GM18873 (cell line): ENCODE measurements at regions not wholly inside any gene's neighbourhood (a gene's known extent, or its start where the extent isn't known, plus 50 kb on each side); places are given as distances from the start of the nearest gene placed in this dataset.

ENCODE experiments used
- ATAC-seq: cut with Tn5 transposase; IDR thresholded peaks from one replicate; pipeline ENCODE4 v1.9.1; 2021; ENCODE audit warnings: mild to moderate bottlenecking, moderate library complexity, moderate number of reproducible peaks; ENCODE audit not compliant: unreplicated experiment, low FRiP score

- ATAC-seq = no peak
Observed at GRCh38 chr11:32039149-32039548, 51.7 kb upstream of the RCN1 start.

GRCh38 chr11:32034680-32035079, 56.2 kb upstream of the RCN1 start:
- no peak for ATAC-seq

- ATAC-seq = no peak
Observed at GRCh38 chr11:32034149-32034548, 56.7 kb upstream of the RCN1 start.

- no peak for ATAC-seq
Observed at GRCh38 chr11:32033491-32033890, 57.4 kb upstream of the RCN1 start.

DNA sequence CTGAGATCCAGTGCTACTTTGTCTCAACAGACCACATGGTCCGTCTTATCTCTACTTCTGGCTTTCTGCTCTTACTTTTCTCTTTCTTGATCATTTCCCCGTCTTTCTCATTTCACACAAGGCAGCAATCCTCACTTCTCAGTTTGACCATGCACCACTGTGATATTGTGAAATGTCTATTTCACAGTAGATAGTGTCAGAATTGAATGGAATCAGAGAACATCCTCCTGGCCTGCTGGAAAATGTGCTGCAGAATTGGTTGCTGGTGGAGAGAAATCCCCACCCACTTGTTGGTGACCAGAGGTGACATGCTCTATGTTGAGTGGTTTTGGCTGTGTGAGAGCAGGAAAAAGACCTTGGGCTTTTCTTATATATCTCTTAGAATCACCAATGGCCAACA, 57.8 kb upstream of the RCN1 start:
- ATAC-seq = no peak

- peak; percentile 58 for ATAC-seq
Observed at GRCh38 chr11:32032478-32032877, 58.4 kb upstream of the RCN1 start.

- ATAC-seq = no peak
Observed at GRCh38 chr11:32032052-32032451, 58.8 kb upstream of the RCN1 start.

- ATAC-seq = no peak
Observed at GRCh38 chr11:32030875-32031503, 59.9 kb upstream of the RCN1 start.

DNA sequence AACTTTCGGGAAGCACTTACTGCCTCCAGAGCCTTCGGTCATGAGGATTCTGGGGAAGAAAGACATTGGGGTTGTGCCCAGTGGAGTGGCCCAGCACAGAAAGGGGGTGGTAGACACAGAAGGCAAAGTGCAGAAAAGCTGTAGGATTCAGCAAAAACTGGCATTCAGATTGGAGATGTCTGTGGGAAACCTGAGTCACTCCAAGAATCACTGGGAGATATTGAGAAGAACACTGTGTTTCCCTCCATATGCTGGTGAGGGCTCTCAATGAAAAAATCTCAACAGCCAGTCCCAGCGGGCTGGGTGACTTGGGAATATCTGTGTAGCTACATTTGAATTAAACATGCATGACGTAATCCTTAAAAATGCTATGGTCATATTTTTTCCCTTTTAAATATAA, 61.2 kb upstream of the RCN1 start:
- no peak for ATAC-seq

- no peak for ATAC-seq
Observed at GRCh38 chr11:32028201-32028600, 62.7 kb upstream of the RCN1 start.

DNA sequence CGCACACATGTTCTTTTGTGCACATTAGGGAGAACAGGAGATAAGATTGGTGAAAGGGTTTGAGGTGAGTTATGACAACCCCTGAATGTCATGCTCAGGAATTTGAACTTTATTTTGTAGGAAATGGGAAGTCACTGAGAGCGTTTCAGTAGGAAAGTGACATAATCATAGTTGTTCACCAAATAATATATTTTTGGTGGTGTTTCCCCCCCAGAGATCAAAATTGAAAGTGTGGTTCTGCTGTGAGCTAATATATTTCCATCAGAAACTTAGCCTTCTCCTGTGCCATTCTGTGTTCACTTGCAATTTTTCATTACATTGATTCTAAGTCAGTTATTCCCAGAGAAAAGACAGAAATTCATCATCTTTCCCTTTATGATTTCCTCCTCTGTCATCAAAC, 64.1 kb upstream of the RCN1 start:
- ATAC-seq = no peak

DNA sequence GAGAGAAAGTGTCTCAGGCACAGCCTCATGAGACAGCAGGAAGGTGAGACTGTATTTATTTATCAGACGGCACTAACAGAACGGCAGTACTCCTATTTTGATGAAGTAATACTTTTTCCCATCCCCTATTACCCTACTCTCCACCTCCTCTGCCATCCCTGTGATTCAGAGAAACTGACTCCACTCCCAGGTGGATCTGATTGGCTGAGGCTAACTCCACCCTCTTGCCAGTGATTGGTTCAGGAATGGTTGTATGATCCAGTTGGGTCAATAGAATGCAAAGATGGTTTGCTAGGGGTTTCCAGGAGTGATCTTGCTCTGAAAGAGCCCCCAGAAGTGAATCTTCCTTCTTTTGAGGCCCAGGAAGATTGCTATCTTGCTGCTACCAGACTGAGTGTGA, 65.9 kb upstream of the RCN1 start:
- ATAC-seq = no peak

GRCh38 chr11:32023370-32024305, 67.2 kb upstream of the RCN1 start:
- ATAC-seq = no peak

DNA sequence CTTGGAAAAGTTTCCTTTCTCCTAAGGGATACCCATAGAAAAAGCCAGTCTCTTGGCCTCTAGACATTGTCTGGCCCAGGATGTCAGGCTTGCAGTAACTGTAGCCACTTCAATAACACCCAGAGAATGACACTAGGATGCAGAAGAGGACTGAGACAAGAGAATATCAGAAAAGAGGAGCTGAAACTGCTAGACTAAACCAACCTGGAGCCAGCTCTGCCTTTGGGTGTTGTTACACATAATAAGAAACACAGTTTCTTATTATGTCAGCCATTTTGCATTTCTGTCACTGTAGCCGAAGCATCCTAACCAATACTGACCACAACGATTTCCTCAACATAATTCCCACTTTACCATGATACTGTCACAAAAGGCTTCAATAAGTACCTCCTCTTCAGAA, 72.2 kb upstream of the RCN1 start:
- no peak for ATAC-seq

DNA sequence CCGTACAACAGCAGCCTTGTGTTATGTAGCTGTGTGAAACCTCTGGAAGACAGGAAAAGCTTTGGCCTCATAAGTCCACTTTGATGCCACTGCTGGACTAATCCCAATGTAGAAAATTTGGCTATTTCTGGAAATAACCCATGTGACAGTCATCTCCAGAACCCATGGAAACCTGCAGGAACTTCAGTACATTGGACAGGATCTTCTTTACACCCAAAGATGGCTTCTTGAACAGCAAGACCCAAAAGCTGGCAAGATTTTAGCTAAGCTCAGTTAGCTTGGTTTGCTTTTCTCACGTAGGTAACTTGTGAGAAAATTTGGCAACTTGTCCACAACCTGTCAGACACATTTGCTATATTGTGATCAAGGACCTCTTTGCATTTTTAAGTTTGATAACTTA, 74.8 kb upstream of the RCN1 start:
- ATAC-seq = no peak

DNA sequence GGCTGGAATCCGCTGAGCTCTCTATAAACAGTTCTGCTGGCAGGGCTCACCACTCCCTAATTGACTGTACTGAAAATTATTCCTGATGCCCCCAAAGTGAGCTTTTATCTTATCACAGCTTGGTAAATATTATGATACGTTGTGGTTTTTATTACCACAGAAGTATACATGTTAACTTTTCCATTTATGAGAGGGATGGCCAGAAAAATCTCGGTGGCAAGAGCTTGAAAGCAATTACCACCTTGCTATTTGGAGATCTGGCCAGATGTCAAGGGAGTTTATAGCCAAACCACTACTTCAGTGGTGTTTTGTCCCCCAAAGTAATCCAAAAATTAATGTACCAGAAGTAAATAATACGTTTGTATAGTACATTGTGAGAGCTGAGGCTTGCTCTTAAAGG, 75.4 kb upstream of the RCN1 start:
- ATAC-seq = no peak

- ATAC-seq = no peak
Observed at GRCh38 chr11:32013603-32014002, 77.3 kb upstream of the RCN1 start.

DNA sequence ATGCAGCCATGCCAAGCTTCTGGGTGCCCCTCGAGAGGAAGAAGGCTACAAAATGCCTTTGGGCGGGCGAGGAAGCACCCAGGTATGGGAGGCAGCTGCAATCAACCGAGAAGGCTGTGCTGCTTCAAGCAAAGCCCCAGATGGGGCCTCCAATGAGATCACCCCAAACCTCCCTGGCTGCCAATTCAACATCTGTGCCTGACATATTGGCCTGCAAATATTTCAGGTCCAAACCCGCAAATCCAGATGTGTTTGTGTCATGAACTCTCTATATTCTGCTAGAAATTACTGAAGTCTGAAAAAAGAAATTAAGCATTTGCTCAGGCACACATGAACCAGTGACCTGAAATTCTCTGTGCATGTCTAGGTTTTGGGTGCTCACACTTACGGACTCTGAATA, 78.8 kb upstream of the RCN1 start:
- no peak for ATAC-seq

- ATAC-seq = no peak
Observed at GRCh38 chr11:32008880-32009551, 81.9 kb upstream of the RCN1 start.

DNA sequence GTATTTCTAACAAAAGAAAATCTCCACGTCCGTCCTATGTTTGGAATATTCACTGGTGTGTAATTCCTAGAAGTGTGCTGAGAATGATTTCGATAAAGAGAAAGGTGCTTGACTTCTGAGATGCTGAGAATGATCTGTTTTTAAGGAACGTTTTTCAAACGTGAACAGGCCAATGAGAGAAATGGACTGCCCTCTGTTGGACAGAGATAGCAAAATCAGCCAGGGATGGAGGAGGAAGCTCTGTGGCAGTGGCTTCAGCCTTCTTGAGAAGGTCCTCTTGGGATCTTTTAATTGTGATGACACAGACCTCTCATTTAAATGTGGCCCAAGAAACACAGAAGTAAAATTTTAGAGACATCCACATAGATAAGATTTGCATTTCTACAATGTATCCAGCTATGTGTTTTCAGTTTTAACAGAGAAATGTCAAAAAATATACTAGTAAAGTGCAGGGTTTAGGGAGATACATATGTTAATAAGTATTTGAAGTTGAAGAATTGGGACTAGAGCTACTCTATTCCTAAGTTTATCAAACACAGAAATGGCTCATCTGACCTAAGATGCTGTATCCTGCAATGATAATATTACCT, 84.0 kb upstream of the RCN1 start:
- peak; percentile 72 for ATAC-seq

DNA sequence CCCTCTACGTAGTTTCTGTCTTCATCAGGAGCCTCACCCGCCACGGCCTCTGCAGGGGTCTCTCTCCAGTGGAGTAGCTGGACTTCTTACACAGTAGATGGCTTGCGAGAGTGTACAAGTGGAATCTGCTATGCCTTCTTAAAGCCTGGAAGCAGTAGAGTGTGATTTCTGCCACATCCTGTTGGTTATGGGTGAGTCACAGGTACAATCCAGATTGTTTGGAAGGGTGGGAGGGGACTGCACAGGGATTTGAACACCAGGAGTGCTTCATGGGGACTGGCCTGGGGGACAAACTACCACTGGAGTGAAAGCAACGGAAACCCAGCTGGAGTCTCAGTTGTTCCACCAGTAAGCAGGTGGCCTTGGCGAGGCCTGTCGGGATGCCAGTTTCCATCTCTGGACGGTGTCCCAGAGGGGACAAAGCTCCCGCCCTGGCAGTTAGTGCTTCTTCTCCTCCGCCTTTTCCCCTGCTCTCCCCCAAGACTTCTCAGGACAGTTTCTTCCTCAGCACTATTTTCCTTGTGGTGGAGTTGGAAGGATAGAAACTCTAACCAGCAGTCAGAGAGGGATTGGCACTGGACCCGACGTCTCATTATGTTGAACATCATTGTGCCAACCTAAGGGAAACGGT, 85.0 kb upstream of the RCN1 start:
- ATAC-seq = no peak
